Sigmoid colon (tissue), 6 donors: ENCODE measurements at regions not wholly inside any gene's neighbourhood (a gene's known extent, or its start where the extent isn't known, plus 50 kb on each side); places are given as distances from the start of the nearest gene placed in this dataset.
A peak's percentile ranks its signal among the peaks of the same experiment; 100 is the strongest.
"Not testable (repeated sequence)": the region's sequence is repeated elsewhere in the genome, so short reads cannot be mapped to it uniquely, and the experiment has no call there.

Experiments used
- DNase-seq: peaks from one replicate; pipeline ENCODE4 v3.0.0-alpha.2; 2019
- H3K27ac ChIP-seq, 4 donors: fragments of 200-600 bp; sonication (generic); one replicate each; pipeline ENCODE4 v1.5.1; 2016 to 2019; ENCODE audit warnings: mild to moderate bottlenecking in 1 of 4
- H3K27me3 ChIP-seq, 3 donors: fragments of 200-600 bp; sonication (generic); one replicate each; pipeline ENCODE4 v1.5.1; 2019; ENCODE audit warnings: mild to moderate bottlenecking in 1 of 3
- H3K36me3 ChIP-seq, 4 donors: fragments of 200-600 bp; sonication (generic); one replicate each; pipeline ENCODE4 v1.5.1; 2016 to 2019
- H3K4me1 ChIP-seq, 4 donors: fragments of 200-600 bp; sonication (generic); one replicate each; pipeline ENCODE4 v1.5.1; 2017 to 2019
- H3K4me3 ChIP-seq, 4 donors: fragments of 200-600 bp; sonication (generic); one replicate each; pipeline ENCODE4 v1.5.1; 2017 to 2019; ENCODE audit warnings: mild to moderate bottlenecking in 2 of 4, moderate library complexity in 1 of 4
- H3K9me3 ChIP-seq, 4 donors: fragments of 200-600 bp in 3 of 4; sonication (generic) in 3 of 4; one replicate each; pipeline versions ENCODE4 v1.5.1 to v1.6.1; 2013 to 2019
- EP300 ChIP-seq, 4 donors: sonication (generic); formaldehyde crosslinking; IDR thresholded peaks; one replicate each; pipeline ENCODE4 v1.6.1; 2017; ENCODE audit warnings: antibody characterized with exemption in 4 of 4
- POLR2A ChIP-seq, 2 donors: fragments of 450-650 bp; IDR thresholded peaks; one replicate each; pipeline ENCODE4 v1.6.1; 2016; ENCODE audit warnings: antibody characterized with exemption in 2 of 2, mild to moderate bottlenecking in 2 of 2, moderate library complexity in 2 of 2
- POLR2AphosphoS5 ChIP-seq, 4 donors: sonication (generic); formaldehyde crosslinking; IDR thresholded peaks; one replicate each; pipeline ENCODE4 v1.6.1; 2017; ENCODE audit warnings: antibody characterized with exemption in 4 of 4
- WGBS, 2 donors: extraction: QIAGEN DNeasy Blood & Tissue Kit; methylation state at CpG; one replicate each; pipeline ENCODE4 v1.1.7; 2013; 5-methylcytosine and 5-hydroxymethylcytosine counted together
- intact Hi-C: fragments of 100-400 bp; cut with DNase I; formaldehyde crosslinking; loops from one replicate; pipeline ENCODE4 v1.15.1; 2023
- TF ChIP-seq, protein P1 (sequence below), 4 experiments: fragments of 450-650 bp in 3 of 4; fragments of 200-600 bp in 1 of 4; IDR thresholded peaks; one replicate each; pipeline ENCODE4 v1.5.1; 2016 to 2019; ENCODE audit warnings: antibody characterized with exemption in 4 of 4, mild to moderate bottlenecking in 3 of 4, moderate library complexity in 2 of 4
- donor health status: healthy with polysubstance abuse.
- donor health status: healthy.

DNA sequence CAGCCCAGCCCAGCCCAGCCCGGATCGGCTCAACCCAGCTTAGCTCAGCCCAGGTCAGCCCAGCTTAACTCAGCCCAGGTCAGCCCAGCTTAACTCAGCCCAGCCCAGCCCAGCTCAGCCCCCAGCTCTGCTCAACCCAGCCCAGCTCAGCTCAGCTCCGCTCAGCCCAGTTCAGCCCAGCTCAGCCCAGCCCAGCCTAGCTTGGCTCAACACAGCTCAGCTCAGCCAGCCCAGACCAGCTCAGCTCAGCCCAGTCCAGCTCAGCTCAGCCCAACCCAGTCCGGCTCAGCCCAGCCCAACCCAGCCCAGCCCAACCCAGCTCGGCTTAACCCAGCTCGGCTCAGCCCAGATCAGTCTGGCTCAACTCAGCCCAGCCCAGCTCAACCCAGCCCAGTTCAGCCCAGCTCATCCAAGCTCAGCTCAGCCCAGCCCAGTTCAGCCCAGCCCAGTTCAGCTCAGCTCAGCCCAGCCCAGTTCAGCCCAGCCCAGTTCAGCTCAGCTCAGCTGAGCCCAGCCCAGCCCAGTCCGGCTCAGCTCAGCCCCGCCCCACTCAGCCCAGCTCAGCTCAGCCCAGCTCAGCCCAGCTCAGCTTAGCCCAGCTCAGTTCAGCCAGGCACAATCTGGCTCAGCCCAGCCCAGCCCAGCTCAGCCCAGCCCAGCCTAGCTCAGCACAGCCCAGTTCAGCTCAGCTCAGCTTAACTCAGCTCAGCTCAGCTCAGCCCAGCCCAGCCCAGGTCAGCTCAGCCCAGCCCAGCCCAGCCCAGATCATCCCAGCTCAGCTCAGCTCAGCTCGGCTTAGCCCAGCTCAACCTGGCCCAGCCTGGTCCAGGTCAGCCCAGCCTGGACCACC is 331.7 kb downstream of the TMEM121 start:
- no peaks in the 10 kb centered on the region for H3K27me3 ChIP-seq
- no peaks in the 10 kb centered on the region for H3K4me1 ChIP-seq
- TF ChIP-seq, protein P1, sequence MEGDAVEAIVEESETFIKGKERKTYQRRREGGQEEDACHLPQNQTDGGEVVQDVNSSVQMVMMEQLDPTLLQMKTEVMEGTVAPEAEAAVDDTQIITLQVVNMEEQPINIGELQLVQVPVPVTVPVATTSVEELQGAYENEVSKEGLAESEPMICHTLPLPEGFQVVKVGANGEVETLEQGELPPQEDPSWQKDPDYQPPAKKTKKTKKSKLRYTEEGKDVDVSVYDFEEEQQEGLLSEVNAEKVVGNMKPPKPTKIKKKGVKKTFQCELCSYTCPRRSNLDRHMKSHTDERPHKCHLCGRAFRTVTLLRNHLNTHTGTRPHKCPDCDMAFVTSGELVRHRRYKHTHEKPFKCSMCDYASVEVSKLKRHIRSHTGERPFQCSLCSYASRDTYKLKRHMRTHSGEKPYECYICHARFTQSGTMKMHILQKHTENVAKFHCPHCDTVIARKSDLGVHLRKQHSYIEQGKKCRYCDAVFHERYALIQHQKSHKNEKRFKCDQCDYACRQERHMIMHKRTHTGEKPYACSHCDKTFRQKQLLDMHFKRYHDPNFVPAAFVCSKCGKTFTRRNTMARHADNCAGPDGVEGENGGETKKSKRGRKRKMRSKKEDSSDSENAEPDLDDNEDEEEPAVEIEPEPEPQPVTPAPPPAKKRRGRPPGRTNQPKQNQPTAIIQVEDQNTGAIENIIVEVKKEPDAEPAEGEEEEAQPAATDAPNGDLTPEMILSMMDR (IDR thresholded peaks at IDR 0.05) = no peak
- TF ChIP-seq EP300 (IDR thresholded peaks at IDR 0.05) (no peak), POLR2AphosphoS5 (IDR thresholded peaks at IDR 0.05) (no peak), POLR2A (IDR thresholded peaks at IDR 0.05) (no peak)
- H3K9me3 ChIP-seq = no peaks in the 10 kb centered on the region
- WGBS, 2 donors = 66 to 76% methylated on average over 9 of the region's 9 CpGs
- intact Hi-C loops = no loop called here
- no peak overlapping the region for H3K4me3 ChIP-seq
- no peaks in the 10 kb centered on the region for H3K36me3 ChIP-seq
- peak; percentile 56 for DNase-seq
- no peak overlapping the region for H3K27ac ChIP-seq

DNA sequence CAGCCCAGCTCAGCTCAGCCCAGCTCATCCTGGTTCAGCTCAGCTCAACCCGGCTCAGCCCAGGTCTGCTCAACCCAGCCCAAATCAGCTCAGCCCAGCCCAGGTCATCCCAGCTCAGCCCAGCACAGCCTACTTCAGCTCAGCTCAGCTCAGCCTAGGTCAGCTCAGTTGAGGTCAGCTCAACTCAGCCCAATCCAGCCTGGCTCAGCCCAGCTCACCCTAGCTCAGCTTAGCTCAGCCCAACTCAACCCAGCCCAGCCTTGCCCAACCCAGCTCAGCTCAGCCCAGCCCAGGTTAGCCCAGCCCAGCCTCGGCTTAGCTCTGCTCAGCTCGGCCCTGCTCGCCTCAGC is 332.3 kb downstream of the TMEM121 start:
- Histone ChIP-seq H3K27me3 (no peaks in the 10 kb centered on the region), H3K4me1 (no peaks in the 10 kb centered on the region), H3K9me3 (no peaks in the 10 kb centered on the region), H3K36me3 (no peaks in the 10 kb centered on the region), H3K27ac (no peak overlapping the region), H3K4me3 (no peak overlapping the region)
- DNase-seq = no peak
- intact Hi-C loops = no loop called here
- TF ChIP-seq, protein P1 (IDR thresholded peaks at IDR 0.05) = no peak
- TF ChIP-seq POLR2AphosphoS5 (IDR thresholded peaks at IDR 0.05) (no peak), EP300 (IDR thresholded peaks at IDR 0.05) (no peak), POLR2A (IDR thresholded peaks at IDR 0.05) (no peak)
- 73 to 89% methylated on average over 4 of the region's 4 CpGs for WGBS, 2 donors

DNA sequence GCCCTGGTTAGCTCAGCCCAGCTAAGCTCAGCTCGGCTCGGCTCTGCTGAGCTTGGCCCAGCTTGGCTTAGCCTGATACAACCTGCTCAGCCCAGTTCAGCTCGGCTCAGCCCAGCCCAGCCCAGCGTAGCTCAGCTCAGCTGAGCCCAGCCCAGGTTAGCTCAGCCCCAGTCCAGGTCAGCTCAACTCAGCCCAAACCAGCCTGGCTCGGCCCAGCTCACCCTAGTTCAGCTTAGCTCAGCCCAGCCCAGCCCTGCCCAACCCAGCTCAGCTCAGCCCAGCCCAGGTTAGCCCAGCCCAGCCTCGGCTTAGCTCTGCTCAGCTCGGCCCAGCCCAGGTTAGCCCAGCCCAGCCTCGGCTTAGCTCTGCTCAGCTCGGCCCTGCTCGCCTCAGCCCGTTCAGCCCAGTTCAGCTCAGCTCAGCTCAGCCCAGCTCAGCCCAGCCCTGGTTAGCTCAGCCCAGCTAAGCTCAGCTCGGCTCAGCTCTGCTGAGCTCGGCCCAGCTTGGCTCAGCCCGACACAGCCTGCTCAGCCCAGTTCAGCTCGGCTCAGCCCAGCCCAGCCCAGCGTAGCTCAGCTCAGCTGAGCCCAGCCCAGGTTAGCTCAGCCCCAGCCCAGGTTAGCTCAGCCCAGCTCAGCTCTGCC is 332.8 kb downstream of the TMEM121 start:
- intact Hi-C loops, H3K27ac ChIP-seq, H3K4me1 ChIP-seq, H3K36me3 ChIP-seq, H3K27me3 ChIP-seq, H3K4me3 ChIP-seq, H3K9me3 ChIP-seq: not testable (repeated sequence)
- 59 to 88% methylated on average over 16 of the region's 16 CpGs for WGBS, 2 donors
- peak; percentile 56 for DNase-seq

DNA sequence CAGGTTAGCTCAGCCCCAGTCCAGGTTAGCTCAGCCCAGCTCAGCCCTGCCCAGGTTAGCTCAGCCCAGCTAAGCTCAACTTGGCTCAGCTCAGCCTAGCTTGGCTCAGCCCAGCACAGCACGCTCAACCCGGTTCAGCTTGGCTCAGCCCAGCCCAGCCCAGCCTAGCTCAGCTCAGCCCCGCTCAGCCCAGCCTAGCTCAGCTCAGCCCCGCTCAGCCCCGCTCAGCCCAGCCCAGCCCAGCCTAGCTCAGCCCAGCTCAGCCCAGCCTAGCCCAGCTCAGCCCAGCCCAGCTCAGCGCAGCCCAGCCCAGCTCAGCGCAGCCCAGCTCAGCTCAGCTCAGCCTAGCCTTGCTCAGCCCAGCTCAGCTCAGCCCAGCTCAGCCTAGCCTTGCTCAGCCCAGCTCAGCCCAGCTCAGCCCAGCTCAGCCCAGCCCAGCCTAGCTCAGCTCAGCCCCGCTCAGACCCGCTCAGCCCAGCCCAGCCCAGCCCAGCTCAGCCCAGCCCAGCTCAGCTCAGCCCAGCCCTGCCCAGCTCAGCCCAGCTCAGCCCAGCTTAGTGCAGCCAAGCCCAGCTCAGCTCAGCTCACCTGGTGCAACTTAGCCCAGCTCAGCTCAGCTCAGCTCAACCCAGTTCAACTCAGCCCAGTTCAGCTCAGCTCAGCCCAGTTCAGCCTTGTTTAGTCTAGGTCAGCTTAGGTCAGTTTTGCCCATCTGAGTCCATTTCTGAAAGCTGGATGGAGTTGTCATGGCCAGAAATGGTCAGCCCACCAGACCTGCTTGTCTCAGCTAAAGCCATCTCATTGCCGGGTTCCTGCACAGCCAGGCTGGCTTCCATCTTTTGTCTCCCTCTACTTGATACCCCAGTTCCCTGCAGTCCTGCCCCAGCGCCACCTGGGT is 333.6 kb downstream of the TMEM121 start:
- H3K4me1 ChIP-seq = no peaks in the 10 kb centered on the region
- no peak overlapping the region for H3K27ac ChIP-seq
- TF ChIP-seq EP300 (IDR thresholded peaks at IDR 0.05) (no peak), POLR2A (IDR thresholded peaks at IDR 0.05) (no peak), POLR2AphosphoS5 (IDR thresholded peaks at IDR 0.05) (no peak)
- TF ChIP-seq, protein P1 (IDR thresholded peaks at IDR 0.05) = no peak
- no peaks in the 10 kb centered on the region for H3K36me3 ChIP-seq
- intact Hi-C loops = no loop called here
- no peaks in the 10 kb centered on the region for H3K9me3 ChIP-seq
- DNase-seq = peak; percentile 40
- 66 to 81% methylated on average over 11 of the region's 11 CpGs for WGBS, 2 donors
- peaks cover 0 to 2% (median 0%) of the 10 kb centered on the region in 3 donors for H3K27me3 ChIP-seq
- no peak overlapping the region for H3K4me3 ChIP-seq
